GM18867 (cell line): ENCODE measurements at regions not wholly inside any gene's neighbourhood (a gene's known extent, or its start where the extent isn't known, plus 50 kb on each side); places are given as distances from the start of the nearest gene placed in this dataset.

ENCODE experiments used
- ATAC-seq: cut with Tn5 transposase; IDR thresholded peaks from one replicate; pipeline ENCODE4 v1.9.1; 2021; ENCODE audit warnings: mild to moderate bottlenecking, moderate library complexity; ENCODE audit not compliant: unreplicated experiment

- no peak for ATAC-seq
Measured at GRCh38 chr21:29228306-29228705, 70.4 kb upstream of the BACH1 start.

- no peak for ATAC-seq
Measured at GRCh38 chr21:29230551-29231261, 68.0 kb upstream of the BACH1 start.

- ATAC-seq, result no peak
Measured at GRCh38 chr21:29231756-29232529, 66.8 kb upstream of the BACH1 start.

DNA sequence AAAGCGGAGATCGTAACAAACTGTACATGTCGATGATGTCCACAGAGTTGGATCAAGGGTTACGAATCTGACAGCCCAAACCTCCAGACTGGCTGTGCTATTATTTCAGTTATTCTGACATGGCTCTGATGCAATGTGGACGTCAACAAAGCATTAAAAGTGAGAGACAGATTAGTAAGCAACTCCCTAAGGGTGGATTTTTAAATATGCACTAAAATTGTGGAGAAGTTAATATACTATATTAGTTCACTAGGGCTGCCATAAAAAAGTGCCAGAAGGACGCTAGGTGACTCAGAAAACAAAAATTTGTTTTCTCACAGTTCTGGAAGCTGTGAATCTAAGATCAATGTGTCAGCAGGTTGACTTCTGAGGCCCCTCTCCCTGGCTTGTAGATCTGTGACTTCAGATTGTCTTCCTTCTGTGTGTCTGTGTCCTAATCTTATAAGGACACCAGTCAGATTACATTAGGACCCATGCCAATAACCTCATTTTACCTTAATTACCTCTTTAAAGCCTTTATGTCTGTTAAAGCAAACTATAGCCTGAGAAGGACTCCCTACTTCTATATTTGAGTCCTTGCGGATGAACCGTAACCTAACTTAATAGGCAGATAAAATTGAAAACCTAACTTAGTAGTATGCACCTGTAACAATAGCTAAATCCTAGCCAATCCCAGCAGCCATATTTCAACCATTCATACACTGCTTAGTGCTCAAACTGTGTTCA lies 66.0 kb upstream of the BACH1 start:
- no peak for ATAC-seq

DNA sequence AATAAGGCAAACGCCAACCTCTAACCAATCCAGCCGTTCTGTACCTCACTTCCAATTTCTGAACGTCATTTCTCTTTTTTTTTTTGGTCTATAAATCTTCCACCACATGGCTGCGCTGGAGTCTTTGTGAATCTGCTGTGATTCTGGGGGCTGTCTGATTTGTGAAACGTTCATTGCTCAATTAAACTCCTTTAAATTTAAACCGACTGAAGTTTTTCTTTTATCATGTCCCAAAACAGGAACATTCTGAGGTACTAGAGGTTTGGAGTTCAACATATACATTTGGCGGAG lies 65.5 kb upstream of the BACH1 start:
- ATAC-seq, result peak; percentile 14

DNA sequence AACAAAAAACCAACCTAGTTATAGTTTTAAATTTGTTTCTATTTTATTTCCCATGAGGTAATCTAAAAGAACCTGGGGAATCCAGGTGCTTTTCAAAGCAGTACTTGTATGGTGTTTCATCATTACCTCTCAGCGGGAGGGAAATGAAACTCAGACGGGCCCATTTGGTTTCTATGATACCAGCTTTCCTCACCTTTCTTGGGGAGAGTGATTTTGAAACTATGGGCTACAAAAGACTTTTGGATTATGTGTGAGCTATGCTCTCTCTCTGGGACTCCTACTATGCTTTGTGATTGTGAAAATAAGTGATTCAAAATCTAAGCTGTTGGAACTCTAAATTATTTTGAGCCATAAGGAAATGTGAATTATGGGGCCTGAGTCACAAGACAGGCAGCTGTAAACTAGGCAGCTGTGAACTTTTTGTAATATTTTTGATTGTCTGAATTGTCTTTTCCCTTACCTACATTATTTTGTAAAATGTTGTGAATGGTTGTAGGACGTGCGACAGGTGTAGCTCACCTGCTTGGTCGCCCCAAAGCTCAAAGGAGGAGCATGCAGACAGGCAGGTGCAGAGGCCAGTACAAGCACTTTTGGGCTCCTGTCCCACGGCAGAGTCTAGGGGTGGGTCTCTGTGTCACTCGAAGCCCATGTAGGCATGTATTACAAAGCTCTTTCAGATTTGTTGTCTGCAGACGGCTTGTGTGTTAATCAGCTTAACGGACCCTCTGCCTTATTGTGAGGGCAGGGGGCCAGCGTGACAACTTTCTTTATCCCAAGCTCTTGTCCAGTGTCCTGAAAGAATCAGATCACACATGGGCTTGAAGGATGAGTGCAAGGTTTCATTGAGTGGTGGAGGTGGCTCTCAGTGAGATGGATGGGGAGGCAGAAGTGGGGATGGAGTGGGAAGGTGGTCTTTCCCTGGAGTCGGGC lies 64.8 kb upstream of the BACH1 start:
- ATAC-seq, result peak; percentile 64

GRCh38 chr21:29235714-29236197 lies 63.0 kb upstream of the BACH1 start:
- peak; percentile 55 for ATAC-seq

GRCh38 chr21:29236201-29236600 lies 62.5 kb upstream of the BACH1 start:
- ATAC-seq, result no peak

DNA sequence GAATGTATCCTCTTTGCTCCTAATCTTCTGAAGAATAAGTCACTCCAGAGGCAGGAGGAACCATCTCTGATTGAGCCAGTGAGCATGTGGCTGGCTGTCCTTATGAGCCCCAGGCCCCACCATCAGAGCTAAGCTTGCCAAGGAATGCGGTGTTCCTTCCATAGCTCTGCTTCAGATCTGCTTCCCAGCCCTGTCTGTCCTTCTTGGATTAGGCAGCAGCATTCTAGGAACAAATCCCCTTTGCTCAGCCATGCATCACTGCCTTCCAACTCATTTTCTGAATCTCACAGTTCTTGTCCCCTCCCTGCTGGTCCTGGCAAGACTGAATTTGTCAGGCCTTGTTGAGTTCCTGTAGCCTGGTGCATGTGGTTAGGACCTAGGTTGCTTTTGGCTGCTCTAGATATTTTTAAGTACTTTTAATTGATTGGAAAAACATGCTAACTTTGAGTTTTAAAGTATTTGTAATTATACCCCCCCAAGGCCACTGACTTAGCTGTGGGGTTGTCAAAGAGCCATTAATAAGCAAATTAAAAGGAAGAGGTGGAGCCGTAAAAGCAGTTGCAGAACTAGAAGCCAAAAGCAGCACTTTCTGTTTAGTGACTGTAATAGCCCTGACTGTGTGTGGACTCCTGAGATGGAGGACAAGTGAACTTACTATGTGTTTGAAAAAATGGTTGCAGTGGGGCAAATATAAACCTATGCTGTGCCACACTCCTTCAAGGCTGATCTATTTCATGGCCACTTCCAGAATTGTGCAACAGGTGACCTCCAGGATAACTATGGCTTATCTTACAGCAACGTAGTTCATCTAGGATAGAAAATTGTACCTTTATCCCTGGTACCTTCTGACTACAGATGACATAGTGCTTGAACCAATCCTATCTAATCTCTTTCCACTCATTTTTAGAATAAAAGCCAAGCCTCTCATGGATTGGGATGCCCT lies 61.3 kb upstream of the BACH1 start:
- ATAC-seq, result no peak

DNA sequence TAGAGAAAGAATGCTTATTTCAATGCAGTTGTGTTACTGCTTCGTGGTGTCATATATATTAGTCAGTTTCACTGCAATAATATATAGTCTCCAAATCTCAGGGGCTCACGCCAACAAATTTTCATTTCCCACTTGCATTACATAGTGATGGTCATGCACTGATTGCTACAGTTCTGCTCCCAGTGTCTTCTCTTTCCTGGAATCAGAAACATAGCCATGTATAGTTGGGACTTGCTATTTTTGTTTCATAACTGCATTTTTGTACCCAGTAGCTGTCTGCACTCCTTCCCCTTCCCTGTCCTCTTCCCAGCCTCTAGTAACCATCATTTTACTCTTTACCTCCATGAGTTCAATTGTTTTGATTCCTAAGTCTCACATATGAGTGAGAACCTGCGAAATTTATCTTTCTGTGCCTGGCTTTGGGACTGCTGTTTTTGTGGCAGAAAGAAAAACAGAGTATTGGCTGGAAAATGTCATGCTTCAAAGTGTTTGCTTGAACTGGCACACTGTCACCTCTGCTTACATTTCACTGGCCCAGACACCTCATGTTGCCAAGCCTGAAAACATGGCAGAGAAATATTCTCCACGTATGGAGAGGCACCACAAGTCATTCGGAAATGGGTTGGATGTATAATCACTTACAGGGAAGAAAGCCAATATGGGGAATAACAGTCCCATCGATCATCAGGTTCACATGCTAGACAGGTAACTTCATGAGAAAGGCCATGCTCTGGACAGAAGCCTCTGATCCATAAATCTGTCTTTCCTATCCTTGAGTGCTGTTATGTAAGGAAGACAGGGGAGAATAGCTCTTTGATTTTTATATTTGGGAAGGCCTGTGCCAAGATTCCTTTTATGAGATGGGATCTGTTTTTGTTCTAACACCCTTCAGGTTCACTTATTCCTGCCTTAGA lies 60.4 kb upstream of the BACH1 start:
- no peak for ATAC-seq

DNA sequence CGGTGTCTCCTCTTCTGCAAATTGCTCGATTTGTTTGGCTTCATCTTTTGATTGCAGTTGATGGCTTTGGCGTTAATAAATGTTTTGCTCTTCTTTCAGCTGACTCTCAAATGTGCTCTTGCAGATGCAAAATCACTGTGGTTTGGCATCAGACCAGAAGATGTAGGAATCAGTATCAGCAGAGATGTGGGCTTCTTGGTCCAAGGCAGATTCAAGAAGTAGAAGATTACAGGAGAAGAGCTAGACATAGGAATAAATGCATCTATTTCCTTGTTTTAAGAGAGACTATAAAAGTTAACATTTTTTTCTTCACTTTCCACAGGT lies 59.8 kb upstream of the BACH1 start:
- ATAC-seq, result no peak

GRCh38 chr21:29240136-29240535 lies 58.6 kb upstream of the BACH1 start:
- ATAC-seq, result no peak

GRCh38 chr21:29242201-29242600 lies 56.5 kb upstream of the BACH1 start:
- no peak for ATAC-seq

DNA sequence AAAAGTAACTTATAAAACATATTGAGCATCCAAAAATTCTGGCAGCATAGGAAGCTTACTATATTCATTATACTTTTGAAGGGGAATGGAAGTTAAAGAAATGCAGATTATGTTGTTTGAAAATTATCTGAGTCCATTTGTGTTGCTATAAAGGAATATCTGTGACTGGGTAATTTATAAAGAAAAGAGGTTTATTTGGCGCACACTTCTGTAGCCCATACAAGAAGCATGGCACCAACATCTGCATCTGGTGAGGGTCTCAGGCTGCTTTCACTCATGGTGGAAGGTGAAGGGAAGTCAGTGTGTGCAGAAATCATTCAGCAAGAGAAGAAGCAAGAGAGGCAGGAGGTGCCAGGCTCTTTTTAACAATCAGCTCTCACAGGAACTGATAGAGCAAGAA lies 55.5 kb upstream of the BACH1 start:
- ATAC-seq, result no peak

DNA sequence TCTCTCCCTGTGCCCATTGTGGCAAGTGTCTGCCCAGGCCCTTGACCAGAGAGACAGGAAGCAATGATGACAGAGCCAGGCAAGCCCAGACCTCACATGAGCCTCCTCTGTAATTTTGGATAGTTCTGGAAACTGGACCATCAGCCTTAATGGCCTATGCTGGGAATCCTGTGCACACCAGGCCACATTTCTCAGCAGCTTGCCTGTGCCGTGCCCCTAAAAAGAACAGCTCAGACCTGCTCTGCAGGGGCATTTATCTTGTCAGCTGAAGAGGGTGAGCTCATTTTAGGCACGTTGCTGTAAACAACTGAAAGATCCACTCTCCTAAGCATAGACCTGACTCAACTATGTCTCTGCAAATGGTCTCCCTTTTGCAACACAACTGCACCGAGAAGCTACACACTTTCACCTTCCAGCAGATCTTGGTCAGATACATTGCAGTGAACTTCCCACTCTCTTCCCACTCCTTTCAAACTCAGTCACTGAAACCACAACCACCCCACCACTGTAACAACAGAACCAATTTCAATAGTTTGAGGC lies 53.5 kb upstream of the BACH1 start:
- ATAC-seq, result peak; percentile 75

GRCh38 chr21:29245863-29246262 lies 52.9 kb upstream of the BACH1 start:
- ATAC-seq, result no peak

- ATAC-seq, result no peak
Measured at GRCh38 chr21:29246614-29247013, 52.1 kb upstream of the BACH1 start.

DNA sequence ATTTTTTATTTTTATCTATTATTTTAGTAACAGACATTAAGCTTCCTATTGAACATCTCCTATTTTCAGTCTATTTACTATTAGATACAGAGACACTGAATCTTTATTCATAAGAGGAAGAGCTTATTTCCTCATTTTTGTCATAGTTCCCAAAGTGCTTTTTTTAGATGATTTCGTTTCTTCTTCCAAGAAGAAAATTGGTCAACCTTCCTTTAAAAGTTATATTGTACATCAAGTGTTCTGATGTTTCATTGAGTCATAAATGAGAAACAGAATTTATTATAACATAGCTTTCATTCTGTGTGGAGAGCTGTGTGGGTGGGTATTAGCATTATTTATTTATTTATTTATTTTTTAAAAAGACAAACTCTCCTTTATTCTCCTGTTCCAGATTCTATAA lies 50.6 kb upstream of the BACH1 start:
- ATAC-seq, result no peak
